Uterus (tissue), 2 donors: ENCODE measurements at regions not wholly inside any gene's neighbourhood (a gene's known extent, or its start where the extent isn't known, plus 50 kb on each side); places are given as distances from the start of the nearest gene placed in this dataset.

Experiments
- CTCF ChIP-seq, 4 experiments: fragments of 200-600 bp in 2 of 4; fragments of 450-650 bp in 2 of 4; sonication (generic) in 2 of 4; IDR thresholded peaks; one replicate each; pipeline ENCODE4 v1.5.1; 2016 to 2019; ENCODE audit warnings: antibody characterized with exemption in 4 of 4, mild to moderate bottlenecking in 2 of 4, moderate library complexity in 1 of 4
- POLR2A ChIP-seq, 2 donors: fragments of 450-650 bp; IDR thresholded peaks; one replicate each; pipeline ENCODE4 v1.6.1; 2016; ENCODE audit warnings: antibody characterized with exemption in 2 of 2, mild to moderate bottlenecking in 1 of 2, moderate library complexity in 1 of 2

- TF ChIP-seq CTCF (IDR thresholded peaks at IDR 0.05) (no peak), POLR2A (IDR thresholded peaks at IDR 0.05) (no peak)
Measured at GRCh38 chr6:67201563-67201962, 1433.5 kb upstream of the ADGRB3 start.
